Fibroblast of villous mesenchyme (primary cell): ENCODE measurements at regions not wholly inside any gene's neighbourhood (a gene's known extent, or its start where the extent isn't known, plus 50 kb on each side); places are given as distances from the start of the nearest gene placed in this dataset.

Experiments used
- DNase-seq: peaks from one replicate; pipeline ENCODE4 v3.0.0-alpha.2; 2010; ENCODE audit warnings: low read depth
- H3K4me3 ChIP-seq: 2 replicates; pipeline ENCODE4 v1.5.1; 2011; ENCODE audit warnings: low read depth, mild to moderate bottlenecking, low read length
- CTCF ChIP-seq: IDR thresholded peaks from 2 replicates; pipeline ENCODE4 v1.5.1; 2012; ENCODE audit warnings: low read depth, mild to moderate bottlenecking, low read length; ENCODE audit not compliant: insufficient read depth

- H3K4me3 ChIP-seq = no peak overlapping the region
- DNase-seq = peak; percentile 90
- no peak for TF ChIP-seq CTCF
These were observed 332.5 kb upstream of the CITED2 start for GRCh38 chr6:139706912-139707311.

- DNase-seq = no peak
- no peak overlapping the region for H3K4me3 ChIP-seq
- no peak for TF ChIP-seq CTCF
These were observed 330.8 kb upstream of the CITED2 start for GRCh38 chr6:139705284-139705683.

GRCh38 chr6:139703780-139704179 is 329.3 kb upstream of the CITED2 start:
- H3K4me3 ChIP-seq = no peak overlapping the region
- no peak for DNase-seq
- no peak for TF ChIP-seq CTCF

- H3K4me3 ChIP-seq = no peak overlapping the region
- no peak for DNase-seq
- TF ChIP-seq CTCF = no peak
These were observed 328.3 kb upstream of the CITED2 start for GRCh38 chr6:139702706-139703105.

GRCh38 chr6:139701695-139702094 is 327.2 kb upstream of the CITED2 start:
- TF ChIP-seq CTCF = no peak
- DNase-seq = no peak
- H3K4me3 ChIP-seq = no peak overlapping the region

- H3K4me3 ChIP-seq = no peak overlapping the region
- no peak for TF ChIP-seq CTCF
- DNase-seq = no peak
These were observed 326.6 kb upstream of the CITED2 start for GRCh38 chr6:139701003-139701402.

GRCh38 chr6:139699911-139700310 is 325.5 kb upstream of the CITED2 start:
- DNase-seq = peak; percentile 25
- no peak overlapping the region for H3K4me3 ChIP-seq
- no peak for TF ChIP-seq CTCF
